Fibroblast of gingiva (primary cell): ENCODE measurements at regions not wholly inside any gene's neighbourhood (a gene's known extent, or its start where the extent isn't known, plus 50 kb on each side); places are given as distances from the start of the nearest gene placed in this dataset.
A peak's percentile ranks its signal among the peaks of the same experiment; 100 is the strongest.

Experiments used
- DNase-seq: peaks from one replicate; pipeline ENCODE4 v3.0.0-alpha.2; 2011; ENCODE audit warnings: low read depth

DNA sequence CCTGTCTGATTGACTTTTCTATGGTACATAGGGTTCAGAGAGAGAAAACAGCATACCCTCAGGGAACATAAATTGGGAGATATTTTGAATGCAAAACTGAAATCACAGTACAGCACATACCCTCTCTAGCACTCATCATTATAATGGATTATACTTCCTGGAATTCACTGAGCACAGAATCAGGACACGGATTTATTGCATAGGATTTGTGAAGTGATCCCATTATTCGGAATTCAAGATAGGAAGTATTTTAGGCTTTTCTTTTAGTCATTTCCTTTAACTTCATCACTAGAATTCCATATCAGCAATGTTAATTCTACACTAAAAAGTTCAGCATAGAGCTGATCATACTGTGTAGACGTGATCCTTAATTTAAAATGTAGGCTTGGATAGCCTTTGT, 407.0 kb downstream of the PID1 start:
- DNase-seq = no peak

DNA sequence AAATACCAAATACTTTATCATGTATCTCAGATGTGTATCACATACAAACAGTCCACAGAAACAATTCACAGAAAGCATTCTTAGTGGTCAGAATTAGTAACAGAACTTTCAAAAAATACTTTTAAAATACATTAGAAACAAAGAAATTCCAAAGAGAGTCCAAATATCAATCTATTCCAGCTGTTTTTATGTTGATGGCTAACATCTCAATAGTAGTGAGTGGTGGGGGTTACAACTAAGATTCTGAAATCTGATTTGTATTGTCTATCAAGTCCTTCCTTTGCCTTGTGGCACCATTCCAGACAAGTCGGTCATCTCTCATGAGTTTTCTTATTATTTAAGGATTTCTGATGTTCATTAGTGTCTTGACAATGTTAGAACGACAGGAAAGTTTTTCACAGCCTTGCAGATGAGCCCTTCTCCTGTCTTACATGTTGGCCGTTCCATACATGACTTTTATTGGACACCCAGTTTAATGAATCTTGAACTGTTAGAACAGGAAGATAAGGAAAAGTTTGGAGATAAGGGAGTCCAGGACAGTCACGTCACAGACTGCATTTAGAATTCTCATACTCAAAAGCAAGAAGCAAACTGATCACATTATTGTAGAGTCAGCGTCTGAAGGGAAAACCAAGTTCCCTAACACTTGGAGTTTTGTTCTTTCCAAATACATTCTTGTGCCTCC, 410.3 kb downstream of the PID1 start:
- DNase-seq = no peak

DNA sequence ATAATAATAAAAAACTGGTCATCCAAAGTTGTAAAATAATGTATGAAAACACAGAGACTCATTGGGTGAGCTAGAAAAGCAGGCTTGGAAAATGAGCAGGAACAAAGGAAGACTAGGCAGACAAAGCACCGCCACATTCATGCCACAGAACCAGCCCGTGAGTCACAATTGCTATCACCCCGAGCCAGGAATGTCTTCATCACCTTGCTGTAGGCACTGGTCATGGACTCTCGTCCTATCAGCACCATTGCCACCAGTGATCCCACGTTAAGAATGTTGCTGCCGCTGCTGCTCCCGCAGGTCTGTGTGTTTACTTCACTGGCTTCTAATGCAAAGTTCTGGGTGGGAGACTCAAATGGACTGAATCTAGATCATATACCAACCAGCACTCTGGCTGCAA, 417.9 kb downstream of the PID1 start:
- DNase-seq = no peak

DNA sequence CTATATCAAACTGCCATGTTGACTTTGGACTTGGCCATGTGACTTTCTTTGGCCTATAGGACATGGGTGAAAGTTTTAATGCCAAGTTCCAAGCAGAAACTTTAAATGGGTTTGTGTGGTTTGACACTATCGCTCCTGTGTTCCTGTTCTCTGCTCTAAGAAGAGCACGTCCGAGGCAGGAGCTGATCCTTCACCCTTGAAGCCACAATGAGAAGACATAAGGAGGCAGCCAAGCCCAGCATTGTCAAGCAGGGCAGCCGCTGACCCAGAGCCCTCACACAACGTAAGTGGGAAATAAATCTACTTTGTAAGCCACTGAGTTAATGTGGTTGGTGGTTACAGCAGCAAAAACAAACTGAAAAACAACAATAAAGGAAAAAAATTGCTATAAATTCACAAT, 422.4 kb downstream of the PID1 start:
- no peak for DNase-seq

DNA sequence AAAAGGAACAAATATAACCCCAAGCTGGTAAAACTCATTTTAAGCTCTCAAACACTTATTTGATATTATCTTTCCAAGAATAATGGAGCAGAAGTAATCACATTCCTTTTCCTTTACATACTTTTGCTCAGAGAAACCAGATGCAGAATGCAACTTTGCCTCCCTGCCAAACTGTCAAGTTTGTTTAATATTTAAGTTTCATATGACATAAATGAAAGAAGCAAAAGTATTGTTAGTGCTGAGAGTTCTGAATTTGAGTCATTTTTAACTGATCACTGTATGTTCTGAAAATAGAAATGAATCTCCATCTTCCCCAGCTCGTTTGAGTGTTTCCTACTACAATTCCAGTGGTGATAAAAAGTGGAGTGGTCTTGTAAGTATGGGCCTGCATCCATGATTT, 423.4 kb downstream of the PID1 start:
- peak; percentile 55 for DNase-seq

DNA sequence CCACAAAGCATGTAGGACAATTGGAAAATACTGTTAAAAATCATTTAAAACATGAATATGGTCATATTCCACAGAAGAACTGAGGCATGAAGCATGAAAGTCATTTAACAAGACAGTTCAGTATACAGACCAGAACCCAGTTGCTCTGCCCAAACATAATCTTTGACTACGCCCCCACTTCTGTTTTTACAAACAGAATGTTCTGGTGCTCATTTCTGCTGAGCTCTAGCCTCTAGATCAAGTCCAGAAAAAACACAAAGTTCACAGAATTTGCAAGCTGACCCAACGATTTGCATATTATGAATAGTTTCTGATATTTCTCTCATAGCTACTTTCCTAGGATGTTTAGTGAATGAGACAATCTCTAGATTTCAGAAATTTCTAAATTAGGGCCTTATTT, 424.9 kb downstream of the PID1 start:
- peak; percentile 53 for DNase-seq

DNA sequence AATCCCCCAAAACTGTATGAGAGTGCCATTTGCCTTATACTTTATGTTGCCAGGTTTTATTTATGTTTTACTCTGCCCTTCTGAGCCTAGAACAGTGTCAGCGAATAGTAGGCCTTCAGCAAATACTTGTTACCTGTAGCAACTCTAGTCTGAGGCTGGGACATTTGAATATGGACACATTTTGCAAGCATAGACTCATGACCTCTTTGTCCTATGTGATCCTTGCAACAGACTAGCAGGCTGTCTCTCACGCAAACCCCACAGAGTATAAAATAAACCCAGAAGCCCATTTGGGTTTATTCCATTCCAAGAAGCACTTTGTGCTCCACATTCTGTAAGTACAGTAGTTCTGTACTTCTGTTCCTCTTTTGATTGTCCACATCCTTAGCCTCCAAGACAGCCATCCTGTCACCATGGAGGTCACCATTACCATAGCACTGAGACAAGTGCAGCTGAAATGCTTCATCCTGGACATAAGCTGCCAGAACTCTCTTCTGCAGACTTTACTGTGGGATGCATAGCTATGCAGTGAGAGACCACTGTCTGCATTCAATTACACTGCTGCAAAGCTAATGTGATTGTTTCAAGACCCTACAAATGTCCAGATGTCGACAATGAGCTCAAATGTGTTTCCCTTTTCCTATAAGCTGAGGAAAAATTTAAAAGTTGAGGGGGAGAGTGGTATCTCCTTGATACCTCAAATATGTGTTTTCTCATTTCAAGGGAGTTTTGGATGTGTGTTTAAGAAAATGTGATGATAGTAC, 425.7 kb downstream of the PID1 start:
- no peak for DNase-seq

DNA sequence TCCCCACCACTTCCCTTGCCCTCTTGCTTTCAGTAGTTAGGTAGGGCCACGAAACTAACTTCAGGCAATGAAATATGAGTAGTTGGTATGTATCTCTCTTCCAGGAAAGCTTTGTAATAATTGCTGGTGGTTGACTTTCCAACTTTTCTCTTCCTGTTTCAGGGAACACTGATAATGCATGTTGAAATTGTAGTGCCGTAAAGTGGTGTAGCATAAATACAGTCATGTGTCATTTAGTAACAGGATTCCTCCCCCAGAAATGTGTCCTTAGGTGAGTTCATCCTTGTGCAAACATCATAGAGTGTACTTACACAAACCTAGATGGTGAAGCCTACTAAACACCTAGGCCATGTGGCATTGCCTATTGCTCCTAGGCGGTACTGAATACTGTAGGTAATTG, 429.2 kb downstream of the PID1 start:
- peak; percentile 76 for DNase-seq

DNA sequence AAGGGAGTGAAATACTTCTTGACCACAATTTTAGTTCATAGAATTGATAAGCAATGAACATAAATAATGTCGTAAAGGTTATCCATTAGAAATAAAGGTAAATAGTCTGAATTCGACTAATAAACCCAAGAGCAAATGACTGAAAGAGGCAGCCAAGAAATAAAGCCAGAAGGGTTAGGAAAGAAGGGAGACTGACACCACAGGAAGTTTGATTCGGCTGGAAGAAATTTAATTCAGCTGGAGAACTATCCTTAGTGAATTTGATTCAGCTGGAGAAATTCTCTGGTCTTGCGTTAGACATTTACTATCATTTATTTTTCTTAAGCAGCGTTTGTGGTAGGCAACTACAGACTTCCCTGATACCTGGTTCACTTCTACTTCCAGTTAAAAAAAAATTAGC, 429.6 kb downstream of the PID1 start:
- DNase-seq = peak; percentile 37

DNA sequence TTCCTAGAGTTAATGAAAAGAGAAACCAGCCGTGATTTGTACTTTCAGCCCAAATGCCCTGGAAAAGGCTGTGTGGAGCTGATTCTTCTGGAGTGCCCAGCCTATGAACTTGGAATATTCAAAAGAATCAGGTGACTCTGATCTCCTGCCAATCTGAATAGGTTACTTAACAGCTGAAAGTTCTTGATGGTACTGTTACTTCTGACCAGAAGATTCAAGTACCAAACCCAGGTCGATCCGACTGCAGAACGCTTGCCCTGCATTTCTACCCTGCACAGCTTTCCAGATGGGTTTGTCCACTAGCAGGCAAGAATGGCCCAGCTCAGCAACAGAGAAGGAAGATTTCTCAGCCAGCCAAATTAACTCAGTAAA, 430.4 kb downstream of the PID1 start:
- no peak for DNase-seq

DNA sequence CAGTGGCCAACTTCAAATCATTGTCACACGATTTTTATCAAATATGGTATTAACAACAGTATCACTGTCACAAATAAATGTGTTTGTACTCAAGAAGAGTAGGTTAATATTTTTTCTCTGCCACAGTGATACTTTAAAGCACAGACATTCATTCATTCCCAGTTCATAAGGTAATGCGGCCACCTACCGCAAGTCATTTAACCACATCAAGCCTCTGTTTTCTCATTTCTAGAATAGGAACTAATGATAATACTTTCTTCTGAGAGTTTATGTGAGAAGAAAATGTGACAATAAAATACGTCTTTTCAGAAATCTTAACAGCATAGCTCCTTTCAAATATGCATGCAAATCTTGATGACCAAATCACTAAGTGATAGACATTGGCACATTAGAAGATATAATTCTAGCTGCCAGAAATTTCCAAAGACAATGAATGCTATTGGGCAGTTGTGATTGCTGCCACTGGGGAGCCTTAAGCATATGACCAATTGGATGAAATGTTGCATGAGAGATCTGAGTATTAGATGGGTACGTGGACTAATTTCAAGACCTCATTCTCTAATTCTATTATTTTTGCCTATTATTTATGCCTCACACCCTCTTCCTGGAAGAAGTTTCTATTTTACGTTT, 430.9 kb downstream of the PID1 start:
- no peak for DNase-seq

DNA sequence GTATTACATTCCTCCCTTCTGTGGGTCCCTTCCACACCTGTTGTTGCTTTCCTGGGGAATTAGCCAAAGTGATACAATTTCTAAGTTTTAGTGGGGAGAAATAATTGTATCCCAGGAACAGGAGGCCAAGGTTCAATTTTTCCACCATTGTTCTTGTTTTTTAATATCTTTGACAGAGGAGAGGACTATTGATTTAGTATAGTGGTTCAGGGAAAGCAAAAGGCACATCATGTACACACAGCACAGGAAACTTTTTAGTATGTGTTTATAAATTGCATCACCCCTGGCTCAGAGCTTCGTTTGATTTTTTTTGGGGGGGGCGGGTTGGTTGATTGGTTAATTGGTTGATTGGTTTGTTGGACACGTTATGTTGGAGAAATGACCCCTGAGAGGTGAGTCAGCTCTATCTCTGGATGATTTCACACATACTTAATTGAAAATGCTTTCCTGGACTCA, 431.6 kb downstream of the PID1 start:
- DNase-seq = no peak

DNA sequence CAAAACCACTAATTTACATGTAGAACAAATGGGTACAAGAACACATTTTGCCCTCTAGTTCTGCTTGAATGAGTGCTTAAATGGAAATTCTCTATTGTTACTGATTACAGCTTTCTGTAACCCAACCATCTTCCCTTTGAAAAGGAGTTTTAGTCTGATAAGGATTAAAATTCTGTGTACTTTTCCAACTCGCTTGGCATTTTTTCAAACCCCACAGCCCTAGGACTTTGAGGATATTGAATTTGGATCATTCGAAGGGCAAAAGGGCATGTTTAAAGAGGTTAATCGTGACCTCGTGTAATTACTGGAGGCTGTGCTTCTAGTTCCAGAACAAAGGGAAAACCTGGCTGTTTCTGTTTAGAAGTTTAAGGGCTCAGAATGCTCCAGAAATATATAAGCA, 432.3 kb downstream of the PID1 start:
- DNase-seq = no peak

DNA sequence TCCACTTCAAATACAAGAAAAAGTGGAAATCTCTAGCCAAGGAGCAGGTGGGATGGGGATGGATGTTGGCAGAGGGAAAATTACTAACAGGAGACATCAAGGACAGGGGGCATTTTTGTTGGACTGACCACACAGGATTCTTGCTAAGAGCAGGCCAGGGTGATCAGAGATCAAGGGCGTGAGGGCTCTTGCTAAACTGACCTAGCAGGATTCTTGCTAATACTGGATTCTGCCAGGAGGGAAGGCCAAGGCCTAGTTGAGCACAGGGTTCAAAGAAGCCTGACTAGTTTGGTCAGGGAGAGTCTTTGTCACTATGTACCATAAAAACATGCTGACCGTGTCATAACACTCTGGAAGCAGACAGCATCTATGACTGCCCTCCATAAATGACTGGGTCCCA, 442.7 kb downstream of the PID1 start:
- DNase-seq = no peak

DNA sequence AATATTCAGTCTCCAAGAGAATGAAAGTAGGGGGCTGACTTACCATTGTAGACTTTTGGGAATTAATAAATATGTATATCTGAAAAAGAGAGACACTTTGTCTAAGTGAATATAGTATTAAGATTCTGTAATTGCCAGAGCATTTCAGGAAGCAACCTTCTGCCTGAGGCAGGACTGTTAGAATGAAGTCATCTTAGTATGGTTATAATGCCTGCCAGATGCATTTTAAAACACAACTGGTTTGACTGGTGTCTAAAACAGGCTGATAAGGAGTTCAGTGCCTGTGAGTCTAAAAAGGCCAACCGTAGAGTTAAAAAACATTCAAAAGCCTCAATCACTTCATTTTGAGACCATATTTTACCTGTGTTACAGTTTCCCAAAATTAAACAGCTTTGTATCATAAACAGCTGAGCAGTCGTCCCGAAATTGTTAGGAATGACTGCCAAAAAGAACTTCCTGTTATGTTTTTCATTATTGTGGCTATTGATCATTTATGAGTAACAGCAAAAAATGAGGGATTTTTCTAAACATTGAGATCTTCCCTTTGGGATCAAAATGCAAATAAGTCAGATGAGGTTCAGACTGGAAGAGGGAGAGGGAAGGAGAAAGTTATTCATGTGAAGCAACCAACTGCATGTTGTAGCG, 443.9 kb downstream of the PID1 start:
- peak; percentile 33 for DNase-seq

DNA sequence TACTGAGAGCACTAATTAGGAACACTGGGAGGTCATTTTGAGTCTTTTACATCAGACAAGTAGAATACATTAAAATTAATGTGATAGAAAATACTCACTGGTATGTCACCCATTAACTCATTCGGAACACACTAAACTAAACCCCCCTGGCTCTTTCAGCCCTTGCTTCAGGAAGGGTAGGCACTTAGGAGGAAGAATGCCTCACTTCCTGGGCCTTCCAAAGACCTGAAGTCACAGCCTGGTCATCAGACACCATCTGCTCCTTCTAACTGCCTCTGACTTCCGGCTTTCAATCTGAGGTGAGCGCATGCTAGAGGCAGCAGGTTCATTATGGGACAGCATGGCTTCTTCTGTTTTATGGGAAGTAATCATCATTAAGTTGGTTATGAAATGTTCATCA, 451.4 kb downstream of the PID1 start:
- no peak for DNase-seq

DNA sequence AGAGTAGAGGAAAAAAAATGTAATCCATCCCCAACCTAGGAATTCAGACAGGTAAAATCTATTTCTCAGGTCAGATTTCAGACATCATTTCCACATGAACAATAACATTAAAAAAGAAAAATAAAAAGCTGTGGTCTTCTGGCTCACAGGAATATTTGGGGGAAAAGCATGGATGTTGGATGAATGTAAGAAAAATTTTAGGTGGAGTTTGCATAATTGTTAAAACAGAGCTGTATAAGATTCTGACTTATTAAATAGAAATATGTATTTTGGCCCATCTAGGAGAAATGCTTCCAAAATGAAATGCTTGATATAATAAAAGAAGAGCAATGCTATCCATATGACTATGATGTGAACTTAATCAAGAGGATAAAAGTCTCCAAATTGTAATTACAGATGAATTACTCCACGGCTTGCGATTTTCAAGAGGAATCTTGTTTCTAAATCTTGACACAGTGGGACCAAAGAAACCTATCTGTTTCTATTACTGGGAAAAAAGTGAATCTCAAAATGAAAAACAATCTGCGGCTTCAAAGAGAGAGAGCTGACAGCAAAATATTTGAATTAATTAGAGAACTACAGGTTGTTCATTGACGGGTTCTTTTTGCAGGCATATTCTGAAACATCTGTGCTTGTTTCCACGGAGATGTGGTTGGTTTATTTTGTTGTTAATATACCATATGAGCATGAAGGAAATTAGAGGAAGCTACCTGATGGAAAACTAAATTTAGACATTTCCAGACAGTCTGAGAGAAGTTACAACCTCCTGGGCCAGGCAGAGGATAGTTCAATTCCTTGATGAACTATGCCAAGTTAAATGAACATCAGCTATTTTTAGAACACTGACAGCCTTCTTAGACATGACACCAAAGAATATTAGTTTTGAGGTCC, 468.7 kb downstream of the PID1 start:
- DNase-seq = no peak

DNA sequence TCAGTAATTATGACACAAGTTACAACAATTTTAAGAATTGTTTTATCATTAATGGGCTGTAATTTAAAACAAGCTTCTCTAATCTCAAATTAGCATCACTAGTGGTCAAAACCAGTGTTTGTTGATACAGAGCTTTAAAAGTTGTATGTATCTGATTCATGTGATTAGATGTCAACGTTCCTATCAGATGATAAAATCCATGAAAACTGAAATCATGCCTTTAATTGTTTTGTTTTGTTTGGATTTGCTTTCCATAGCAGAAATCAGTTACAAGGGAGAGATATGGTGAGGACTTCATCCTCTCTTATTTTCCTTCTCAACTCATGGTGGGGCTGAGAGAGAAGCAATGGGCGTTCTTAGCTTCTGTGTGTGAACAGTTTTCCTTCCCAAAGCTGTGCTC, 469.6 kb downstream of the PID1 start:
- DNase-seq = no peak

DNA sequence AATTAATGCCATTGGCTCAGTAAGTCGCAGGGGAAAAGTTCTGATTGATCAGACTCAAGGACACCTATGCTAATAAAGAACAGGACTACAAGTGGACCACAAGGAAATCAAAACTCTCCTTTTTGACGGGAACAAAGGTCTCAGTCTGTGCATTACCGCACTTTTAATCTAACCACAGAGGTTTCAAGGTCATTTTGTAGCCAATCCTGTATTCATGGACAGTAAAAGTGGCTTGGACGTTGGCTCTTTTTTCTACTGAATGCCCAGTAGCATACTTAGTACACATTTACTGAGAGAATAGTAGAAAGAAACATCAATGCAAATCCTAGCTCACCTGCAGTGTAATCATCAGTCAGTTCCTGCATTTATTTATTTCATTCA, 471.9 kb downstream of the PID1 start:
- DNase-seq = no peak

DNA sequence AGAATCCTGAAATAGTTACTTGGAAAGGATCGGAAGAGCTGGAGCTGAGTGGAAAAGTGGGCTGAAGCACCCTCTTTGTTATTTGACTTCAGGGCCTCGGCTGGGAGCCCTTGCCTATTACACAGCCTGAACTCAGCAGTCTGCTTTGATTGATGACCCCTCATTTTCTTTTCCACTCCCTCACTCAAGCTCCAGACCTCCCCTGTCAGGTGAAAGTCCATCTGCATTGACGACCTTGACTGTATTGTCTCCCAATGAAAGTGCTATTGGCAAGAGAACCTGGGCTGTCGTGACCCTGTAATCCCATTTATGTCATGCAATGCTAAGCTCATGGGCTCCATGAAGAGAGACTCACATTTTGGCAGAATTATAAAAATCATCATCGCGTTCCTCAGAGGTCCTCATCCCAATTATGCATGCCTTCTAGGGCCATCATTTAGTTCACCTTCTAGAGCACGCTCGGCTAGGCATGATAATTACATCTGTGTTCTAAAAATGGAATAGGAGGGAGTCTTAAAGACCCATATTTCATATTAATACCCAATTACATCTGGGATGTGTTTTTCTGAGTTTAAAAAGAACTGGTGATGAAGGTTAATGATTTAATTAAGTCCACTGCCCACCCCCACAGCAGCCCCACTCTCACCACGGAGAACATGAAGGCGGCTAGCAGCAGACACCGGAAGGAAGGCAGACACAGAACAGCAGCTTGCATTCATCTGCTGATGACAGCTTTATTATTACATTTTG, 472.5 kb downstream of the PID1 start:
- no peak for DNase-seq

DNA sequence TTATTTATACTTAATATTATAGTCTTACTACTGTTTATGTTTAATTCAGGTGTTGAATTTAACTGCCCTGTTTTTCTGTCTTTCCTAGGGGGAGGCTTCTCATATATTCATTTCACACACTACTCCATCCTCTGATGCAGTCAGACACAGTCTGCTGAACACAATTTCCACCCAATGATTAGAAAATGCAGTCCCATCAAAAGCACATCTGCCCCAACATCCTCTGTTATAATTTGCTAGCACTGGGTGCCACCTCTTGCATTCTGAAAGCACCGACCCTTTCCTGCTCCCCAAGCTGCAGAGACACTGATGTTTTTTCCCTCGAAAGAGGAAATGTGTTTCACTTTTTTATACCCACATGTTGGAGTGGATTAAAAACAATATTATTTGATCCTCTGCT, 474.7 kb downstream of the PID1 start:
- DNase-seq = no peak
